GM18870 (cell line): ENCODE measurements at regions not wholly inside any gene's neighbourhood (a gene's known extent, or its start where the extent isn't known, plus 50 kb on each side); places are given as distances from the start of the nearest gene placed in this dataset.
"Not testable (repeated sequence)": the region's sequence is repeated elsewhere in the genome, so short reads cannot be mapped to it uniquely, and the experiment has no call there.

ENCODE experiments used
- ATAC-seq: cut with Tn5 transposase; IDR thresholded peaks from one replicate; pipeline ENCODE4 v1.9.1; 2021; ENCODE audit warnings: moderate library complexity; ENCODE audit not compliant: unreplicated experiment

DNA sequence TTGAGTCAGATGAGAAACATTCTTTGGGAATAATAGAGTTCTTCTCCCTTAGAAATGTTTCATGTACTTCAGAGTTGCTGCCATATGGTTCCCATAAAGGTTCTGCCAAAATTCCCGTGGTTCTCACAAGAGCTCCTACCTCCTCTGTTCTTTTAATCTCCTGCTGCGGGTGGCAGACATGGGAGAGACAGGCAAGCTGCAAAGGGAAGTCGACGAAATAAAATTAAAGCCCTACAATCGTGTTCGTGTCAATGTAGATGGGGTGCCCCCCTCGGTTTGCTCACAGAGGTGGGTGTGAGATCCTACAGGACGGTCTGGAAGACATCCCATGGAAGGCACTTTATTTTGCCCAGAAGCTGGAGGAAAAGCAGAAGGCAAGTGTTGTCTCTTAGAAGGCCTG, 276.0 kb downstream of the RWDD3 start:
- ATAC-seq = no peak

DNA sequence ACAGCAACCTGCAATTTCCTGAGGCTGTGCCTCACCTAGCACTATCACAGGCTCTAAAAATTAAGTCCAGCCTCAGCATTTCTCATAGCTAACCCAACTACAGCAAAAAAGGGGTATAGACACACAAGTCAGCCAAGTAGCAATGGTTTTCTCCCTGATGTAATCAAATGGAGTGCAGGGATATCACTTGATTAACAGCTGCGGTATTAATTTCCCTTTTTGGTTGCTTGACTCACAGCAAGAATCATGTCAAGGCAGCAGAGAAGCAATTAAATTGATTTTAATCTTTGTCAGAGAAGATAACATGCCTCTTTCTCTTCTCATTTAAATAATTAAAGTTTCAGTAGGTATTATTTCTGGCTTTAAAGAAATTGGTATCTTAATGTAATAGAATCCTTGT, 278.9 kb downstream of the RWDD3 start:
- no peak for ATAC-seq

DNA sequence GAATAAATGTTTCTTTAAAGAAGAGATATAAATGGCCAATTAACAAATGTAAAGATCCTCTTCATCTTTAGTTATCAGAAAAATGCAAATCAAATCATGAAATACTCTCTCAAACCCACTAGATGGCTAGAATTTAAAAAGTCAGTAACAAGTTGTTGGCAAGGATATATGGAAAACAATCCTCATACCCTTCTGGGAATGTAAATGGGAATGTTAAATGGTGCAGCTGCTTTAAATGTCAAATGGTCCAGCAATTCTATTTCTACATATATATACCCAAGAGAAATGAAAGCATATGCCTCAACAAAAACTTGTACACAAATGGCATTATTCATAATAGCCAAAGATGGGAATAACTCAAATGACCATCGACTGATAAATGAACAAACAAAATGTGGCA, 283.5 kb downstream of the RWDD3 start:
- no peak for ATAC-seq

DNA sequence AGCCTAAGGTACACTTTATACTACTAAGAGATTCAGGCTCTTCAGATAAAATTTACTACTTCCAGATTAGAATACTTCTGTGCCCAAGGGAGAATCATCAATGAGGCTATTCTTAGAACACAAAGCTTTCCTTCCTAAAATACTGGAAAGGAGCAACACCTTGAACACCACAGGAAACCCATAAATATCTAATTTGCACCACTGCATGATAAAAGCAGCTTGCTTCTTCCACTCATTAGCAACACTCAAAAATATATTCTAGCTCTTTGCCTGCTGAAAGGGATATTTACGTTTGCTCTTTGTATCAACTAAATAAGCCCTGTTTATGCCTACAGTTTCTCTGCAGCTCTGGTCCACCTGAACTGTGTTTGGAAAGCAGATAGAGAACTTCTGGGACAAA, 284.3 kb downstream of the RWDD3 start:
- ATAC-seq = no peak

DNA sequence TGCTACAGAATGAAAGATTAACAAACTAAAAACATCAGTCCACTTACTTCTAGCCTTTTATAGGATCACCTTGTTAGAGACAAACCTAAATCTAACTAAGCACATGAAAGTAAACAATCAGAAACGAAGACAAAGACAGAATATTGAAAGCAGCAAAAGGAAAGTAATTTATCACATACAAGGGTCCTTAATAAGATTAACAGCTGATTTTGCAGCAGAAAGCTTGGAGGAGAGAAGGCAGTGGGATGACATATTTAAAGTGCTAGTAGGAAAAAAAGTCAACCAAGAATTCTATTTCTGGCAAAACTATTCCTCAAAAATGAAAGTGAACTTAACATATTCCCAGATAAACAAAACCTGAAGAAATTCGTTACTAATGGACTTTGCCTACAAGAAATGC, 286.4 kb downstream of the RWDD3 start:
- no peak for ATAC-seq

DNA sequence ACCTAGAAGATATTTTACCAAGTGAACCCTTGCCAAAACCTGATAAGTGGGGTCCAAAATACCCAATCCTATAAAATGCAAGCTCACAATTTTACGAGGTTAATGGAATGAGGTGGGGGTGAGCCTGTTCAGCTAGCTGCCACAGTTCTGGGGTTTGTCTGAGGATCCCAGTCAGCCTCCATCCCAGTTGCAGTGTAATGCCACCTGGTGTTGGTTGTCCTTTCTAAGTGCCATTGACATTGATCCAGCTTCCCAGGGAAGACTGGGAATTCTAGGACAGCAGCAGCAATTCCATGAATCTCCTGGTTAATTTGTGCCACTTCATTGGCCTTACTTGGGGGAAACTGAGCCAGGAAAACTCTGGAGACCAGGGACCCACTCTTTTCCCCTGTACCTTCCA, 298.3 kb downstream of the RWDD3 start:
- no peak for ATAC-seq

DNA sequence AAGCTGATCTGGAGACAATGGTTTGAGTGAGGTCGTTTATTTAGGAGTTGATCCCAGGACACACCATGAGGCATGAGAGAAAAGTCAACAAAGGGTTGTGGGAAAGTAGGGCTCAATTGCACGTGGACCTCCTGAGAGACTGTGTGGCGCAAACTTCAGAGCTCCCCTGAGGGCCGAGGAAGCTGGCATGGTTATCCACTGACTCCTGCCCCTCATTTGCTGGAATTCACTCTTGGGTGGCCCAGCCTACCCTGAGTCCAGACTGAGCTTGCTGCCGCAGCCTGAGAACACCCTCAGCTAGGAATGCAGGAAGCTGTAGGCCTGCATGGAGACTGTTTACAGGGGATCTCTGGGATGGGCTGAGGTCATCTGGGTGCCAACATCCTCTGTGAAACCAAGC, 301.0 kb downstream of the RWDD3 start:
- no peak for ATAC-seq

DNA sequence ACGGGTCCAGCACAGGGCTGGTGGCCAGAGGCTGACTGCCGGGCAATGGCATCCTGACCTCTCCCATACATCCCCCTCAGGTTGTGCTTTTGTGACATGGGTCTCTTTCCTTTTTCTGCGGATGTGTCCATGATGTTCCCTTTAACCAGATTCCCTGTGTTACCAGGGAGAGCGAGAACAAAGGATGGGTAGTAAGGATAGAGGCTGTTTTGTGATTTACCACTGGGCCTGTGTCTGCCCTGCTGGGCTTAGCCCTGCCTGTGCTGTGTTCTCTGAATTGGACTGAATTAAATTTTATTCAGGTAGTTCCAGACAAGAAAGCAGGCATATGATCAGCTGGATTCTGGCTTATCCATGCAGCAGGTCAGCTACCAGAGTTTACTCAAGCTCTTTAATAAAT, 301.6 kb downstream of the RWDD3 start:
- no peak for ATAC-seq

DNA sequence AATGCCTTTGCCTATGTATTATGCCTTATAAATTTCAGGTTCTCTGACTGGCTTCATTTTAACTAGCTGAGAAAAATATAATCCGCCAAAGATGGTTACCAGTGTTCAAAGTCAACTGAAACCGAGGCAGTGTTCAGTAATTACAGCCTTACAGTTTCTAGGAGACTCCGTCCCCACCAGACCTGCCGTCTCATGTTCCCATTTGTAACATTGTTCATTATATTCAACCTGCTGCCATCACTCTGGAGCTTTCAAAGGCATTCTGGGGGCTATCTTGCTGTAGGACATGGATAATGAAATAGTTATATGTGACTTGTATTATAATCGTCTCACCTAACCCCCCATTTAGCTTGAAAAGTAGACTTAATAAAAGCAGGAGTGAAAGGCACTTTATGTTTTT, 302.5 kb downstream of the RWDD3 start:
- no peak for ATAC-seq

DNA sequence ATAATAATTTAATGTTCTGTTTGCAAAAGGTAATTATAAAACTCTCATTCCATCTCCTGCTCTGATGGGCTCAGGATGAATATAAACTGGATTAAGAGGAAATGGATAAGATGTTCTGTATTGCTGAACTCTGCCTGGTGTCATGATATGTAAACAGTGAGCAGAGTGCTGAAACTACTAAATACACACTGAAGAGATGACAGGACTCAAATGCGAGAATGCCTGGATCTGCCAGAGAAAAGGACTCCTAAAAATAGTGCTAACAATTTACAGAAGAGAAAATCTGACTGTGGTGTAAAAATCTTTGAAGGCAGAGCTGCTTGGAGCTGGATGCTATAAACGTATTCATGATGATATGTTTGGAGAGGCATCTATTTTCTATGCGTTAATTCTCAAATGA, 303.2 kb downstream of the RWDD3 start:
- ATAC-seq = no peak

DNA sequence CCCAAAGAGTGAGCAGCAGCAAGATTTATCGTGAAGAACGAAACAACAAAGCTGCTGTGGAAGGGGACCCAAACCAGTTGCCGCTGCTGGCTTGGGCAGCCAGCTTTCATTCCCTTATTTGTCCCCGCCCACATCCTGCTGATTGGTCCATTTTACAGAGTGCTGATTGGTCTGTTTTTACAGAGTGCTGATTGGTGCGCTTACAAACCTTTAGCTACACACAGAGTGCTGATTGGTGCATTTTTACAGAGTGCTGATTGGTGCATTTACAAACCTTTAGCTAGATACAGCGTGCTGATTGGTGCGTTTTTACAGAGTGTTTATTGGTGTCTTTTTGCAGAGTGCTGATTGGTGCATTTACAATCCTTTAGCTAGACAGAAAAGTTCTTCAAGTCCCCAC, 304.2 kb downstream of the RWDD3 start:
- not testable (repeated sequence) for ATAC-seq

DNA sequence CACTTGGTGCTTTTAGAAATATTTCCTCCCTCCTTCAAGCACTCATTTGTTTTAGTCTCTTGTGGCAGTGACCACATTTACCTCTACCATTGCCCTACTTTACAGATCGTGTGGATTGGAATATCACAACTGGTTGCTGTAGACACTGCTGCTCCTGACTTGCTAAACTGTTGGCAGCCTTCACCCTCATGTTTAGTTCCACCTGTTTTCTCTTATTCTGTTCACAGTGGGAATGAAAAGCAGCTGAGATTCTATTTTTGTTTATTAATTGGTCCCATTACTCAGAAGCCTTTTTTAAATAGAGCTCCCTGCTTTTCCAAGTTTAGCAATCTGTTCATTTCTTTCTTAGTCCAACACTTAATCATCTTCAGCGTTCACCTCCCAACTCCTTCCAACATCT, 308.9 kb downstream of the RWDD3 start:
- ATAC-seq = no peak

DNA sequence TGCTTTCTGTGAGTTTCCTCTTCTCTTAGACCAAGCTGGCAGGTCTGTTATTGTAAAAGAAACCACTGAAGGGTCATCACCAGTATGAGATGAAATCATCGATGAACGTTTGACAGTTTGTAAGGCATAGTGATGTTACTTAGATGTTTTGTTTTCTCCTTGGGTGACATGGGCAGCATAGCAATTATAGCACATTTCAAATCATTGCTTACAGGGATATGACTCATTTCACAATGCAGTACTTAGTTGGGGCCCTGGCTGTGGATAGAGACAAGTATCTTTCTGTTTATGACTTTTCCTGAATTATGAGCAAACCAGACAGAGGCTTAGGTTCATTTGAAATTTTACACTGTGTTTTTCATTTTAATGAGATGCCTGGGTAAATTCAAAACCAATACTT, 313.0 kb downstream of the RWDD3 start:
- no peak for ATAC-seq

DNA sequence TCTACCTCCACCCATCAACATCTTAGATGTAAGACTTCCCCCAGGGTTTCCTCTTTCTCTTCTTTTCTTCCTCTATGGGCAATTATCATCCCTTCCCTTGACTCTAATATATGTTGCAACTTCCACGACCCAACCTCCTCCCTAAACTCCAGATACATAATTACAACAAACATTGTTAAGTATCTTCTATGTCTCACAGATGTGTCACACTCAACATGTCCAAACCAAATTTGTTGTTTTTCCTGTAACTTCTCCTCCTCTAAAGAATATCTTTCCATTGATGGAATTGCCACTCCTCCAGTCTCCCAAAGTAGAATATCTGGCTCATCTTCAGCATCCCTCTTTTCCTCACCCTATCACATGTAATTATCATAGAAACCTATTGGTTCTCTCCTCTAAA, 314.2 kb downstream of the RWDD3 start:
- ATAC-seq = no peak

DNA sequence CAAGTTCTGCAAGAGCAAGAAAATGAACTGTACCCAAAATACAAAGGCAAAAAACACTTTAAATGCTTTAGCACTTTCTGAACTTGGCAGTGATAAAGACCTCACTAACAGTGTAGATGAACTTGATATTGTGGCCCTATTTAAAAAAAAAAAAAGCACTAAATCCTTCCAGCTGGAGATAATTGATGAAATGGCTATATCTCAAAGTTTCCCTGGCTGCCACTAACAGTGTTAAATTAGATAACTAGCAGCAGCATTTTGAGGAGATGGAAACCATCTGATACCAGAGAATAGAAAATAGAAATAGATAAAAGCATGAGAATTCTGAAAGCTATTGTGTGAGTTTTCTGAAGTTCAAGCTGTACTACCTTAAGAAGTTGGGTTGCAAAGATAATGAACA, 317.2 kb downstream of the RWDD3 start:
- ATAC-seq = no peak

DNA sequence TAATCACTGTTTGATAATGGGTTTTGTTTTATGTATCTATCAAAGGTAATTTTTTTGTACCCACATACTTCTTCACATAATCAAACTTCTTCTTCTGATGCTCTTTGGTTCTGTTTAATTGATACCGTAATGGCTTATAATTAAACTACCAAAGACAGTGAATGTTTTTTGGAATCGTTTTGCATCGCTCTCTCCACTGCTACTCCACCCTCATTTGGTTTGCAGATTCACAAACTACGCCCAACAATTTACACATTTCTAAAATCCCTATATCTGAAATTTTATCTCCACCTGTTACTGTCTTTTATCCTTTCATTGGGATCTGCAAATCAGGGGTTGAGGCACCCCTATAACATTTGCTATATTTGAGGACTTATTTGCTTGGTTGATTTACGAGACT, 319.6 kb downstream of the RWDD3 start:
- ATAC-seq = no peak

DNA sequence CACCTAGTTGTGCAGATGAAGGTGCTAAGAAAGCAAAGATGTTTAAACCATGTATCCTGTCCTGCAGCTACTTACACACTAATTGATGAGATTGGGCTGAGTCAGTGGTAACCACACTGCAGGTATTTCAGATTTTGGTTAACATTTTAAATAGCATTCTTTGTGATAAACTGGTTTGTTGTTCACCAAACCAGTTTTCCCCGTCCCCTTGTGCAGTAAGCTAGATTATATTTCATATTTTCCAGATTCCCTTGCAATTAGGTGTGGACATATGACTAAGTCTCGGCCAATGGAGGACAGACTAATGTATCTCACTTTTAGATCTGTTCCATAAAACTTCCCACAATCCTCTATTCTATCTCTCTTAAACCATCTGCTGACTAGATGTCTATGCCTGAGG, 320.4 kb downstream of the RWDD3 start:
- ATAC-seq = no peak

DNA sequence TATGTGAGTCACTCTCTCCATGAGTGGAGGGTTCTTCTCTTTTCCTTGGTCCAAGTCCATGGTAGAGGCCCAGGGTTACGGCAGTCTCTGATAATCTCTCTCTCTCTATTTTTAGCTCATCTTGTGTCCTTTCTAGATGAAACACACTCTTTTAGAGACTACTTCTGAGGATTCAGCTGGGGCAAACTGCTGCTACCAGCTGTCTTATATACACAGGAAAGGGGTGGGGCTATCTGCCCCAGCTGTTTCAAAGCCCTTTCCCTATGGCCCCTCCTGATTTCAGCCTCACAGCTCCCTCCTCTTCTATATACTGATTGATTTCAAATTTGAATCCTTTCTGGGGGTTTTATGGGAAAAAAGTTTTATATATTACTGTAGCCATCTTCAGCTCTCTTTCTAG, 324.8 kb downstream of the RWDD3 start:
- no peak for ATAC-seq

DNA sequence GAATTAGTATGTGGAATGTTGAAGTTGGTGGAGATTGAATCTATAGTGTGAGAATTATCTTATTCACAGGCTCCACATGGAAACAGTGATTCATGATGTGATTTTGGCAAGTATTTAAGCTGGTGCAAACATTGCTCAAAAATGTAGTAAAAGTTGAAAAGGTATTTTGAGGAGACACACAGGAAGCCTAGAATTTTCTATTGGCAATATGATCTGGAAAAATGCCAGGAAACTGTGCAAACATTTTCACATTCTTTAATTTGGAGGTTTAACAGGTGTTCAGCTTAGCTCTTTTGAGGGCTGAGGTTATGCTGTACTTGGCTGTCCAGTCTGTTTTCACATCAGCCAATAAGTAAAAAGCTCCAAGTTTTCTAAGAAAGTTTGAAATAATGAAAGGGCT, 327.3 kb downstream of the RWDD3 start:
- ATAC-seq = no peak

DNA sequence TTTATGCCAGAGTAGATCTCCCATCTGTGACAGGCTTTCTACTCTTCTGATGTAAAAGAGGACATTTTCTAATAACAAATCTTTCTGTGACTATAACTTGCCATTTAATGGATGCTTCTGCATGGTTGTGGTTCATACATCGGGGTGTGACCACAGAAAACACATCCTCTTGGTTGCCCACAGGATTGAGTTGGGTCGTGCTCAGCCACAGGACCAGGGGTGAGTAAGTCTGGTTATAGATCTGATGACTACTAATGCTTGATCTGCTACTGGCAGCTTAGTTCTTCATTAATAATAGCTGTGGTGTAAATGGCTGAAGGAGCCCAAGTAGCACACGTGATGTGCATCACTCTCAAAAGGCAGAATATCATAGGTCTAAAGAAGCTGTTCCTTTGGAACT, 328.2 kb downstream of the RWDD3 start:
- ATAC-seq = no peak

DNA sequence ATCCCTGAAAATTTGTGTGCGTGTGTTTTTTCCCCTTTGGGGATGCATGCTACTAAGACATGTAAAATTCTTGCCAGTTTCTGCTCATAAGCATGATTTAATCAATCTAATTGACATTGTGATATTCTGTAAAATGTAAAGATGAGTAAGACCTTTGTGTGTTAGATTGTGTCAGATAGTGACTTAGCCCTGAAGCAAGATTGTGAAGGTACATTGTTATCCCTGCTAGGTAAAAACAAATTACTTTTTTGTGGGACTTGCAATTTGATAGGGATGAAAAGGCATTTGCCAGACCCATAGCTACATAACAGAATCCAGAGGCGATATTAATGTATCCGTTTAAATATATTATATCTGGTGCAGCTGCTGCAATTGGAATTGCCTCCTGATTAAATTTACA, 338.0 kb downstream of the RWDD3 start:
- ATAC-seq = no peak

DNA sequence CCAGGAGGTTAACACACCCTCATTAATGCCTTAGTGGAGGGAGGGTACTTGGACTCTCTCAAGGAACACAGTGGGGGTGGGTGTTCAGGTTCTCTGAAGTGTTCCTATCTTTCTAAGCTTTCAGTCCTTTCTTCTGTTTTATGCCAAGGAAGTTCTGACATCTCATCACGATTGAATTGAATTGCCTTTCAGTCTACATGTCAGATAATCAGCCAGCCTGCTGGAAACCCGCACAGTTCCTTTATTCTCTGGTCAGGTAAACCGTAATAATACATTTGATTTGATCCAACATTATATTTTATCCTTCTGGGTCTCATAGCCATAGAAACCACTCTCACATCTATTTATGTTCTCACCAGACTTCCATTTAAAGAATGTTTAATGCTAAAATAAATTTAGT, 339.0 kb downstream of the RWDD3 start:
- no peak for ATAC-seq

DNA sequence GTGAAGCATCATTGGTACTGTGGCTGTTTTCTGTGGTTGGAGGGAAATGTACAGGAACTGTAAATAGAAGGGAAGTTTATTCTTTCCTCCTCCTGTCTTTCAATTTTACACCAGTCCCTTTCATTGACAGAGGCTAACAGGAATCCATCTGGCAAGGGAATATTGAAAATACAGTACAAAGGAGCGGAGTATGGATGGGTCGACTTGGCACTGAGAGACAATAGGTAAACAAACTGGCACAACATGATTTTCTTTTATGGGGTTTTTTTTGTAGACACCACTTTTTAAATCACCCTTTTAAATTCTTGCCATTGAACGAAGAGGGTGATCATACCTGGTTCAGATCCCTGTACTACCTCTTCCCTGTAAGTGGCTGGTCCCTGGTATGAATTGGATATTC, 341.3 kb downstream of the RWDD3 start:
- no peak for ATAC-seq

DNA sequence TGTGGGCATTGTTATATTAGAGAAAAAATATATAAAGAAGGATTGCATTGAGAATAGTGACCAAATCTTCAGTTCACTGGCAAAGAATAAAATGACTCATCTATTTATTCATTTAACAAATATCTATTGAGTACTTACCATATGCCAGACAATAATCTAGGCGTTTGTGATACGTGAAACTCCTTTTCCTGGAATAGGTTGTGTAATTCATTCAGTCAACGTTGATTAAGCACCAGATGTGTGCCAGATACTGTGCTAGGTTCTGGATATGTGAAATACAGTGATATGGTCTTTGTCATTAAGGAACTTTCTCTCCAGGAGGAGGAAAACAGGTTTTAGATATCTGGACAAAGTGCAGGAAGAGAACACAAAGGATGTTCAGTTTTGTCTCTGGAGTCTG, 344.5 kb downstream of the RWDD3 start:
- ATAC-seq = no peak
